SKM-1 treated with dmso at 0.1 percent for 144 hours (cell line): ENCODE measurements at regions not wholly inside any gene's neighbourhood (a gene's known extent, or its start where the extent isn't known, plus 50 kb on each side); places are given as distances from the start of the nearest gene placed in this dataset.

Experiments used
- DNase-seq: peaks from one replicate; lab custom pipeline; 2025; ENCODE audit not compliant: unreplicated experiment; lab: John Stamatoyannopoulos, UW

DNA sequence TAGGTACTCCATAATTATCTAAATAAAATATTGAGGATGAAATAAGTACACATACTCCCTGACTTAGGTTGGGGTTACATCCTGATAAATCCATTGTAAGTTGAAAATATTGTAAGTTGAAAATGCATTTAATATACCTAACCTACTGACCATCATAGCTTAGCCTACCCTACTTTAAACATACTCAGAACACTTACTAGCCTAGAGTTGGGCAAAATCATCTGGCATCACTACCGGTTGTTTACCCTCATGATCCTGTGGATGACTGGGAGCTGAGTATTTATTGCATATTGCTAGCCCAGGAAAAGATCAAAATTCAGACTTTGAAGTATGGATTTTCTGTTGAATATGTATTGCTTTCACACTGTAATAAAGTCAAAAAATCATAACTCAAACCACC is 467.3 kb downstream of the C6orf118 start:
- no peak for DNase-seq

DNA sequence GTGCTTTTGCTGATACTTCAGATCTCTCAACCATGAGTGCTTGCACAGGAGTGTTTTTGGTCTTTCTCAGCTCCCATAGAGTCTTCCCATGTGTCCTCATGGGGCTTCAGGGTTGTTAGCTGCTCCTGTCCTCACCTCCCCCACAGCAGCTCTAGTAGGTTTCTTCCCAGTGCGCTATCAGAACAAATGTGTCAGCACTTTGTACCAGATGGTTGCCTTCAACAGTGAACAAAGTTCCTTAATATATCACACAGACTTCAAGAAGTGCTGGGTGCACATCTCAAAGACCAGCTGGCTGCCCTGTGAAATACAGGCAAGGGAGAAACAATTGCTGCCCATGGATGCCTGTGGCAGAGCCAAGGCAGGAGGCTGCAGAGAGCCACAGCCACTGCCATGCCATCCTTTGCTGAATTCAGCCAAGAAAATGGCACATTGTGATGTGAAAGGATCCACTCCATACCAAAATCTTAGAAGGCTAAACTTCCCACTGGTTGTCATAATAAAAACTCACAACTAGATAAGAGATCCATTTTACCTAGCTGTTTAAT is 471.3 kb downstream of the C6orf118 start:
- no peak for DNase-seq

DNA sequence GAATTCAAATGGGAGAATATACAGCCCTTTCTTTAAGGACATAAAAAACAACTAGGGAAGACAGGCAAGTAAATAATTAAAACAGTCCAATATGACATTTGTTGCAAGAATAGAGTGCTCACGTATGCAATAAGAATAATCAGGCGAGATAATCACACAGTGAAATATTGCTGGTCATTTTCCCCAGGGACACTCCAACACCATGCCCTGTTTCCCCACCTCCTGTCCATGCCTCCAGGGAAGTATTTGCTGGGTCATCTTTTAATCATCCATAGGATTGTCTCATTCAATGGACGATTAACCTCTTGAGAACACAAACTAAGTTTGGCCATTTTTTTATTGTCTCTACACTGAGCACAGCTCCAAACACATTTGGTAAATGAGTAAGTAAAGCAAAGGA is 472.9 kb downstream of the C6orf118 start:
- DNase-seq: no peak

DNA sequence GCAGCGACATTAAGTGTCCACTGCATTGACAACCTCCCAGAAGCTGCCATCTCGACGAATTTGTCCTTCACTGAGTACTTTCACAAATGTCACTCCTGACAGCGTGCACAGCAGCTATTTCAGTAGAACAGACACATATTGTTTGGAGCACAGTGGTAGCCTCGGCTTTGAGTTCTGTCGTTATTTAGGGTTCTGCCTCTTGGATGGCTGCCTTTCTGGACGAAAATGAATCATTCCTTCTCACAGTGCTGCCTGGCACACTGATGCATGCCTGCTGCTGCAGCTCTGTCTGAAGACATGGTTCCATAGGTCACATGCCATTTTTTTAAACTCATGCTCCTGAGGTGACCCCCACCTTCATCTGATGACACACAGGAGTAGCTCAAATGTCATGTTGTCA is 477.0 kb downstream of the C6orf118 start:
- no peak for DNase-seq

DNA sequence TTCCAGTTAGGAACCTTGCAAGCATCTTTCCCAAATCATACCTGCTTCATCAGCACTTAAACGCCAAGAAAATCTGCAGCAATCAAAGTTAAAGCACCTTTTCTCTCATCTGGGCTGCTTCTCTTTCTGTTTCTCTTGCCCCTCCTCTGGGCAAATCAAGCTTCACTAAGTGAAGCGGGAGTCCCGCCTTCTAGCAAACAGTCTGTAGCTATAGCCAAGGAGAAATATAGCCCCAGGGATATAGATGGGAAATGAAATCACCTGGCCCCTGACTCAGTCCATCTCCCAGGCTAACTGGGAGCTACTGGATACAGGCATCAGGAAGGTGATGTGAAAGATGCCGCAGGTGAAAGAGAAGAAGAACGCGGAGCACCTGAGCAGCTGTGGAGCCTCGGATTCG is 481.9 kb downstream of the C6orf118 start:
- DNase-seq: no peak

DNA sequence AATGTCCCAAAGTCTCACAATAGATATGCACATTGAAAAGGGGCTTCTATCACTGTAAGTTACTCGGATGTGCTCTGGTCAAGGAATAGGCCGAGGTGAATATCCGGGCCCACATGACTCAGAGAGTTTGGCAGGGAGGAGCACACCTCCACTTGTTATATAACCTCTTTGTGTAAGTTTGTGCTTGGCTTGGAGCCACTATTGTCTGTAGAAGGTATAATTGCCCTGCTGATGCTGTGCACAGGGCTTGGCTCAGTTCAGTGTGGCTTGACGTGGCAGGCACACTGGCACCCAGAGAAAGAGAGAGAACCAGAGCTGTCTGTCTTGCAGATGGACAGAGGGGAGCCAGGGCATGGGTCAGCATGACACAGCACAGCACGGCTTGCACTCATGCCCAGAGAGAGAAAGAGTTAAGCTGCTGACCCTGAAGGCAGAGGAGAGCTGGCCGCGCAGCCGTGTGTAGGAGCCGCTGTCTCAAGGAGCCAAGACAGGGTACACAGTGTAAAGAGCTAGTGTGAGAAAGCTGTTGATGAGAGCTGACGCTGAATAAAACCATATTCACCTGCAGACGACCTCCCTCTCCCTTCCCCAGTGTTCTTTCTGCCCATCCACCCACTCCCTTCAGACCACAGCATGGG is 482.5 kb downstream of the C6orf118 start:
- DNase-seq: no peak

DNA sequence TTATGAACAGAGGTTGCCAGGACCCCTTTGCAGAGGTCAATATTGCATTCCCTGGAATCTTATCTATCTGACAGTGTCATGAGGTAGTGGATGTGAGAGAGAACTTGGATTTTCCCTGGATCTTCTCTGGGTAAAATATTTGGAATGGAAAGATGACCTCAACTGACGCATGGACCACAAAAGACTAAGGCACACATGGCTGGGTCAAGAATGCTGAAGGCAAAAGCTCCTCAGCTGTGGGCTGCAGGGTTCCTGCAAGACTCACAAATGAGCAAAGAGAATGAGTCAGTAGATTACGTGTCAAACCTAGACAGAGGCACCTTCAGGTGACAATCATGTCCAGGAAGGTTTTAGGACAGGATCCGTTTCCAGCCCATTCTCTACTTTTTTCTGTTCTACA is 484.0 kb downstream of the C6orf118 start:
- DNase-seq: no peak

DNA sequence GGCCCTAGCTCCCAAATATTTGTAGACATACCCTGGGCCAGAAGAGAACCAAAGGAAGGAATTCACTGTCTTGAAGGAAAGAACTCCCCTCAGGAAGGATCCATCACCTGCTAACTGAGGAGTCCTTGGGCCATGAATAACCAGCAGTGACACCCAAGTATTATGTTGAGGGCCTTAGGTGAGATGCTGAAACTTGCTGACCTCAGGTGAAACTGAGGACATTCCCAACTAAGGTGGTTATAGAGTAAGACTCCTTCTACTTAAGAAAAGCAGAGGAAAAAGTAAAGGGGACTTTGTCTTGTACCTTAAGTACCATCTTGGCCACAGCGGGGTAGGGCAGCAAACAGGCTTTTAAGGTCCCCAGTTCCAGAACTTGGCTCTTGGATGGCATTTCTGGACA is 491.7 kb downstream of the C6orf118 start:
- DNase-seq: no peak

DNA sequence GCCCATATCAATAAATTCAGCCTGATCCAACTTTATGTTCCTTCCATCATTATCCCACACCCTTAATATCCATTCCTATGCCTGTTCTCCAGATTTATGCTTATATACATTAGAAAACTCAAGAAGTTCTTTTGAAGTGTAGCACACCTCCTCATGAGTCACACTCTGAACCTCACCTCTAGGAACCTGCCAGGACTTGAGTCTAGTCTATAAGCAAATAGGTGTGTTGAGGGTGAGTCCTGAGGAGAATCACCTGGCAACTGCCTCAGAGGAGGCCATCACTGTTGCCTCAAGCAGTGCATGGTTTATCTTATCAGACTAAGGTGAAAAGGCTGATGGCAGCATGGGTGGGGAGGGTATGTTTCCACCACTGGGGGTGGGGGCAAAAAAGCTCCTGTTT is 496.7 kb downstream of the C6orf118 start:
- no peak for DNase-seq

DNA sequence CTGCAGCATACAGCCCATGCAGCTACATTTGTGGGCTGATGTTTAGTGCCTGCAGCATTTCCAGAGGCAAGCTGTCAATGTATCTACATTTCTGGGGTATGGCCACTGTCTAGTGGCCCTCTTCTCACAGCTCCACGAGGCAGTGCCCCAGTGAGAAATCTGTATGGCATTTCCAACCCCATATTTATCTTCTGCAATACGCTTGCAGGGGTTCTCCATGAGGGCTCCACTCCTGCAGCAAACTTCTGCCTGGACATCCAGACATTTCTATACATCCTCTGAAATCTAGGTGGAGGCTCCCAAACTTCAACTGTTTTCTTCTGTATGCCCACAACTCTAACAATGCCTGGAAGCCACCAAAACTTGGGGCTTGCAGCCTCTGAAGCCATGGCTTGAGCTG is 502.3 kb downstream of the C6orf118 start:
- no peak for DNase-seq

DNA sequence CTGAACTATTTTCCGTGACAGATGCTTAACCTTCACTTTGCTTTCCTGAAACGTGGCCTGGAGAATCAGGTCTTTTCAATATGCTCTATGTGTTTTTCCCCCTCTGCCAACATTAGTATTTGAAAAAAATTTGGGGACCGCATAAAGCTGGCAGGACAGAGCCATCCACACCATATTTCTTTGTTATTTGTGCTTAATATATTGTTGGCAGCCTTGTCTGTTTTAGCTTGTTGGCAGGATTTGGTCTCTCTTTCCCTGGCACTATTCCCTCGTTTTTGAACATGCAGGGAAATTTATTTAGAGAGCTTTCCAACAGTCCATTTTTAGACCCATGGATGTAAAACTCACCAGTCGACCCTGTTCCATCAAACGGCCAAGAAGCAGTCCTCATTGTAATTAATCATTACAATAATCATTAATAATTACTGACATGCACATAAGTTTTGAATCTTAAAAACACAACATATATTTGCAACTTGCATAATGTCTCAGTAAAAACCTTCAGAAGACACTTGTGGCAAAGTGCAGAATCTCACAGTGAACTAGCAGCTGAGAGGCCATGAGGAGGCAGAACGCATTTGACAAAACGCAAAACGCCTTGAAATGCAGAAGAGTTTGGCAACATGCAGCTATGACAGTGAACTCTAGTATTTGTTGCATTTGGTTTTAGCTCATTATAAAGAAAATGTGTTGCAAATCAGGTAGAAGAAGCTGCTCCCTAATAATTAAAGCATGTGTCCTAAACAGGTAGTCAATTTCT is 514.2 kb downstream of the C6orf118 start:
- no peak for DNase-seq

DNA sequence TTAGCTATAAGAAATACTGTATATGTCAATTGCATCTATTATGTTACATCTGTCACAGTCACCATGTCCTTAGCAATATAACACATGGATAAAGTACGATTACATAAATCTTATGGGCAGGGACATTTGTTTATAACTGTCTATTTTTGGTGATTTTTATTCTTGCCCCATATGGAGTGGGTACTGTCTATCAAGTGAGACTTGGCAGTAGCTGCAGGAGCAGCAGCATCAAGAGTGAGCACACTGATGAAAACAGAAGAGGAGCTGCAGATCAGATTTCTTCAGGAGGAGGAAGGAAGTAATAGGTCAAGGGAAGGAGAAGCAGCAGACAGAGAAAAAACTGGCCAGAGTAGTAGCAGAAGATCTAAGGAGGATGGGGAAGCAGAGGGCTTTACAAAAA is 516.7 kb downstream of the C6orf118 start:
- no peak for DNase-seq

DNA sequence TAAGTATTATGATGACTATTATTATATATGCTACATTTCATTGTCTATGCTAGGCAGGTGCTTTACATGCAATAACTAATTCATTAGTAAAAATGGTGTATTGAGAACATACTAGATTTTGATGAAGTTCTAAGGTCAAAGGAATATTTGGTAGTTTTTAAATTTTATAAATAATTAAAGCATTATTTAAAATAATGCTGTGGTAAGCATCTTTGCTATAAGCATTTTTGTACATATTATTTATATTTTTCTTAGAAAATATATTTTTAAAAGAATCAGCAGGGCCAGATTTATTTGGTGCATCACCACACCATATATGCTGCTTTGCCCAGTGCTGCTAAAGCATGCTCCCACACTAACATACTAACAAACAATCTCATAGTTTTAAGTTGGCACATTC is 517.9 kb downstream of the C6orf118 start:
- no peak for DNase-seq

DNA sequence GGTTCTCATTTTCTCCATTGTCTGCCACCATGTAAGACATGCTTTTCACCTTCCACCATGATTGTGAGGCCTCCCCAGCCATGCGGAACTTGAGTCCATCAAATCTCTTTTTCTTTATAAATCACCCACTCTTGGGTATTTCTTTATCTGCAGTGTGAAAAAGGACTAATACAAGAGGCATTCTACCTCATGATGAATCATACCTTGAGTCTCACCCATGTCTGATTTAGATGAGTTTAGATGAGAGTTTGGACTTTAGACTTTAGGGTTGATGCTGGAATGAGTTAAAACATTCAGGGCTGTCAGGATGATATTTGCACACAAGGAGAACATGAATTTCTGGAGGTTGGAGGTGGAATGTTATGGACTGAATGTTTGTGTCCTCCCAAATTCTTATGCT is 545.6 kb downstream of the C6orf118 start:
- DNase-seq: no peak

DNA sequence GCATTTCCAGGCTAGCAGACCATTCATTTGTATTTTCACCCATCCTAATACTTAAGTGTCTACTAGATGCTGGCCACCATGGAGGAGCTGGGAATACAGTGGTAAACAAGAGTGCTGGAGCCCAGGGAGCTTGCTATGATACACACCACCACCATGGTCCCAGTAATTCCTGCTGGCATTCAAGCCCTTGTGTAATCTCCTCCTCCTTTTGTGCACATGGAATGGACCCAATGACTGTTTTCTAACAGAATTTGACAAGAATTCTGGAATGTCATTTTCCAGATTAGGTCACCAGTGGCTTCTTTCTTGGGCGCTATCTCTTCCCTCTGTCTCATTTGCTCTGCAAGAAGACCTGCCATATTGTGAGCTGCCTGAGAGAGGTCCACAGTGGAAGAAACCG is 552.0 kb downstream of the C6orf118 start:
- DNase-seq: no peak

DNA sequence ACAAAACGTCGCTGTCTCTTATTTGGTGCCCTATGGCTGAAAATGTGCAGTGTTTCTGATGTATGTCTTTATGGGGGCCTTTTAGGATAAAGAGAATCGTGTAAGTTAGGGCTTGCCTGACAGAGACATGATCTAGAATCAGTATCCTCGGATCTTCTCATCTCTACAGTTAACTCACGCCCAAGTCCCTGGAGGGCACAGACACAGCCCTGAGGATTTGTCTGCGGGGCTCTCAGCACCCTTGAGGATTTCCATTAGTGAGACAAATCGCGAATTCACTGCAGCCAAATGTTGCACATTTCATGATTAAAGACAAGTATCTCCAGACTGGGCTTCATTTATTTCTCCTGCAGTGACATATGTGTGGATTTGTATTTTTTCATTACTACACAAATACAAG is 552.7 kb downstream of the C6orf118 start:
- no peak for DNase-seq

DNA sequence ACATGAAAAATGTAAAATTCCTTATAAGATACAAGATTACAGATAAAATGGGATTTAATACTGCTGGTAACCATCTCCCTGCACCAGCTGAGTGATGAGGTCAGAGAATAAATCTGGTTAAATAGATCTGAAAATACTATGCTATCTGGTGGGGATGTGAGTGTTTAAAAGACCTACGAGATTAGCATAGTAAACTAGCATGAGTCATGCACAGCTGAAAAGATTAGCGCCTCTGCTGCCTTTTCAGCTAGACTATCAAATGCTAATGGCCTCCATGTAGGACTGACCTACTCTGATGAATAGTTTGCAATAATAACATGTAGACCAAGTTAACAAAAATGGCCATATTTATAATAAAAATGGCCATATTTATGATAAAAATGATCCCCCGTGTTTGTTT is 553.3 kb downstream of the C6orf118 start:
- DNase-seq: no peak

DNA sequence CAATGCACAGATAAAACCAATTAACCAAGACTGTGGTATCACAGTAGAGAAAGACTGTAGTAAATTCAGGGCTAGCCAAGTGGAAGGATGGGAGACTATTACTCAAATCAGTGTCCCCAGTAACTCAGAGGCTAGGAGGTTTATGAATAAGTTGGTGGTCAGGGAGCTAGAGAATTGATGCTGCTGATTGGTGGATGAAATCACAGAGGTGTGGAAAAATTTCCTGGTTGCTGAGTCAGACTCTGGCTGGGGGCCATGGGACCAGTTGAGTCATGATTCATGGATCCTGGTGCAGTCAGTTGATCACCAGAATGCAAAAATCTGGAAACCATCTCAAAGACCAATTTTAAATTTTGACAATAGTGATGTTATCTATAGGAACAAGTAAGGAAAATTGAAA is 555.9 kb downstream of the C6orf118 start:
- DNase-seq: no peak

DNA sequence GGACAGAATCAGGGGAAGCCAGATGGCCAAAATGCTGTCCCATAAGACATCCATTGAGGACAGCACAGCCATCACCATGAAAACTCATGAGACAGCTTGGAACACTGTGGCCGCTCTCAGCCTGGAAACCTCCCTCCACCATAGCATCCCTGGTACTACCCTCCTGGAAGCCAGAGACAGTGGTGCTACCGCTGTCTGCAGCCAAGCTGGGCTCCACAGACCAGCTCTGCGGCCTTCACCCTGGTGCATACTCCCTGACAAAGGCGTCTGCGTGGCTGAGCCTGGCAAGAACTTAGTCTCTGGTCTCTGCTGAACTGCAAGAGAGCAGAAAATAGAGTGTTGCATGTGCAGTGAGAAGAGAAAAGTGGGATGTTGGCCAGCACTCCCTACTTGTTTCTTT is 558.0 kb downstream of the C6orf118 start:
- no peak for DNase-seq

DNA sequence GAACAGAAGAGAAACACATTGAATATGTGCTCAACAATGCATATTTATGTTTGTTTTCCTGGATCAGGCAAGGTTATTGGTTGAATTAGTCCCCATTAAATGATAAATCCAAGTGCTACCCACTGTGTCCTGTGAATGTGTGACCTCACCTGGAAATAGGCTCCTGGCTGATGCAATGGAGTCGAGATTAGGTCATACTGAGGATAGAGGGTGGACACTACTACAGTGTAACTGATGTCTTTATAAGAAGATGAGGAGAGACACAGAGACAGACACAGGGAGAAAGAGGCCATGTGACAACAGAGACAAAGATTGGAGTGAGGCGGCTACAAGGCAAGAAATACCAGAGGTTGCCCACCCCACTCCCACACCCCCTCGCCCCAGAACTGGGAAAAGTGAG is 559.3 kb downstream of the C6orf118 start:
- no peak for DNase-seq

DNA sequence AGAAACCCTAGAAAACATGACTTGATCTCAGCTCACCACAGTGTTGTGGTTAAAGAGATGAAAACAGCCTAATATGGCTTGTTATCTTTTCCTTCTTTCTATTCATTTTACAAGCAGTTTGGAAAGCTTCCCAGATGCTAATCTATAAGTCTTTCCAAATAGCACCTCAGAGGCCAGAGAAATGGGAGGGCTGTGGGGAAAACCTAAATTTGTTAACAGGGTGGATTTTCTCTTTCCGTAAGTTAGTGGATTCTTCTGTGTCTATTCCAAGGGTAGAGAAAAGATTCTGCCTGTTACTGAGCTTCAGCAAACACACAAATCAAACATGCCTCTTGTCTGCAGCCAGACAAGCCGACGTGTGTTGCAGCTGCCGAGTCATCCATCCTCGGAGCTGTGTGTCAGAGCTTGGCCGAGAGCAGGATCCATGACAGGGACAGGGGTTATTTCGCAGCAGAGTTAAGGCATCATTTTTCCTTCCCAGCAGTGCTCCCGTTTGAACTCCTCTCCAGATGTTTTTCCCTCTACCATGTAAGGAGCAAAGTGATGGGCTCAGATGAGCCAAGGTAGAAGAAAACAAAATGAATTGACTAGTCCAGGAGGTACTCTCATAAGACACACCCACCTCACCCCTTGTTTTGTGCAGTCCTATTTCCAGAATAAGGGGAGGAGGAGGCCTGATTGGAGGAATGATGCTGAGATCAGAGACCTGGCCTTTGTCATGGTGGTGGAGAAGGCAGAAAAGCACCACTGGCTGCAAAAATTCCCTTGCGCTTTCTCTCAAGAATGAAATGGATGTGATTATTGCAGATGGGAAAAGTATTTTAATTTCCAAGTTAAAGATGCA is 560.0 kb downstream of the C6orf118 start:
- DNase-seq: no peak

DNA sequence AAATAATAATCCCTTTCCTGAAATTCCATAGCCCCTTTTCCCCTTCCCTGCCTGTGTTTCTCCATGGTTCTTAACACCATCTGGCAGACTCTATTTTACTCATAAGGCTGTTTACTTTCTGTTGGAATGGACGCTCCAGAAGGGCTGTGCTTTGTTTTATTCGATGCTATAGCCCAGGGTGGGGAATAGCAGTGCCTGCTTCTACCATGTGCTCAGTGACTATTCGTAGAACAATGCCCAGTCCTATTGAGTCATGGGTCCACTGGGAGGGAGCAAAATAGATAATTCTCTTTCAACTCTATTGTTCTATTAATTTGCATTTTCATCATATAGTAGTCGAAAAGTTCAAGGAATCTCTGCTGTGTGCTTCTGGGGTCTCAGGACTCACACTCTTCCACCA is 565.1 kb downstream of the C6orf118 start:
- DNase-seq: no peak
